ENCODE measurements at regions not wholly inside any gene's neighbourhood (a gene's known extent, or its start where the extent isn't known, plus 50 kb on each side); places are given as distances from the start of the nearest gene placed in this dataset.

DNA sequence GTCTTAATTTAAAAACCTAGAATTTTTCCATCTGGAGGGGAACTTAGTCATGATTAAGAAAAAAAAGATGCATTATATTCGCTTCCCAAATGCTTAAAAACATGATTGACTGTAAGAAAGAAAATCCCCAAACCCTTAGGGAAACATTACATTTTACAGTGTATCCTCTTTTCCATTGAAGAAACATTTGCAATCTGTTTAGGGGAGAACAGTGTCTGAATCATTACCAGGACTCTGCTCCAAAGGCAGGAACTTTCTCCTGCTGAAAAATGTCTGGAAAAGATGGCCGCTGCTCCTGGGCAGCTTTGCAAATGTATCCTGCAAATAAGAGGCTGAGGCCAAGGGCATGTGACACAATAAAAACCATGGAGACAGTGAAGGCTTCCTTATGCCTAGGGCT is 173.7 kb downstream of the BUB3 start (continued):
- TF ChIP-seq ZFP36 (IDR thresholded peaks at IDR 0.05; ENCODE audit: borderline replicate concordance, partially characterized antibody) (no peak), KDM5A (IDR thresholded peaks at IDR 0.05) (no peak), JUNB (IDR thresholded peaks at IDR 0.05) (no peak)

DNA sequence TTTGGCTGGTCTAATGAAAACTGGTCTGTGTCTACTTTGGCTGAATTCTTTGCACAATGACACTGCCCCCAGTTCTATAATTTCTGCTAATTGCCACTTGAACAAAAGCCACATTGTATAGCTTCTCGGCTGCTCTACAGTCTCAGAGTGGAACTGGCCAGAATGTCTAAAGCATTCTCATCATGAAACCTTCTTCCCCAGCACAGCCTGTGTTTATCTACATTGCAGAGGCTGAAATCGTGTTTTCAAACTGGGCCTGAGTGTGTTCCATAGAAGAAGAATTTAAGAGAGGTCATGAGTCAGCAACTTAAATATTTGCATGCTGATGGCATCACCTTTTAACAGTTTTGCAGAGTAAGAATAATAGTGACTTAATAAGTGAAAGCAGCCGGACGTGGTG is 177.2 kb downstream of the BUB3 start:
- Histone ChIP-seq H3K27ac (no peak overlapping the region), H3K4me1 (0 out of 3 replicates have a peak, but pooled peaks cover 3% of the 10 kb centered on the region), H3K4me2 (no peak overlapping the region), H3K9me3 (no peaks in the 10 kb centered on the region), H3K4me3 (no peak overlapping the region)
- no peak for DNase-seq (ENCODE audit: low read depth in 1 of 2, low spot score in 1 of 2)
- POLR2A ChIA-PET: no interaction called here
- ATAC-seq: no peak
- 26% methylated on average over 4 of the region's 4 CpGs for WGBS (ENCODE audit: missing lambda C conversion rate)
- TF ChIP-seq CEBPB (IDR thresholded peaks at IDR 0.05) (no peak), MAFK (IDR thresholded peaks at IDR 0.05; ENCODE audit: partially characterized antibody) (peak; percentile 75)
- CTCF ChIA-PET: interaction anchor here (0.7 to 1.1 kb wide), 3 partner anchors 13 to 254 kb away, joined by 3 read pairs; no protein-coding TSS in a partner anchor
- no peak for FAIRE-seq

- Histone ChIP-seq H3K4me3 (no peak overlapping the region), H3K27ac (no peak overlapping the region), H3K4me2 (no peak overlapping the region), H3K9me3 (no peaks in the 10 kb centered on the region), H3K4me1 (no peaks in the 10 kb centered on the region)
- WGBS (ENCODE audit: missing lambda C conversion rate): 41% methylated on average over 1 of the region's 1 CpG
- ATAC-seq (no peak), FAIRE-seq (no peak), DNase-seq (ENCODE audit: low read depth in 1 of 2, low spot score in 1 of 2) (no peak)
- ChIA-PET CTCF (no interaction called here), POLR2A (no interaction called here)
- TF ChIP-seq ZSCAN20 (CRISPR knock-in tag; IDR thresholded peaks at IDR 0.05) (no peak), MAFK (IDR thresholded peaks at IDR 0.05; ENCODE audit: partially characterized antibody) (no peak), CTCF (IDR thresholded peaks at IDR 0.05) (no peak), TFCP2L1 (CRISPR knock-in tag; IDR thresholded peaks at IDR 0.05) (no peak), HES2 (IDR thresholded peaks at IDR 0.05) (no peak), RCOR1 (IDR thresholded peaks at IDR 0.05; ENCODE audit: low read depth, low read length) (no peak), KDM5A (IDR thresholded peaks at IDR 0.05) (no peak), HEYL (CRISPR knock-in tag; IDR thresholded peaks at IDR 0.05) (no peak), CHD4 (IDR thresholded peaks at IDR 0.05; ENCODE audit: borderline replicate concordance) (no peak), PHF8 (IDR thresholded peaks at IDR 0.05; ENCODE audit: borderline replicate concordance, low read depth) (no peak), ESRRA (IDR thresholded peaks at IDR 0.05; ENCODE audit: borderline replicate concordance, low read length) (no peak), EHF (CRISPR knock-in tag; IDR thresholded peaks at IDR 0.05) (no peak), EHMT2 (IDR thresholded peaks at IDR 0.05; ENCODE audit: low read depth) (no peak)
- TF ChIP-seq, protein P1, sequence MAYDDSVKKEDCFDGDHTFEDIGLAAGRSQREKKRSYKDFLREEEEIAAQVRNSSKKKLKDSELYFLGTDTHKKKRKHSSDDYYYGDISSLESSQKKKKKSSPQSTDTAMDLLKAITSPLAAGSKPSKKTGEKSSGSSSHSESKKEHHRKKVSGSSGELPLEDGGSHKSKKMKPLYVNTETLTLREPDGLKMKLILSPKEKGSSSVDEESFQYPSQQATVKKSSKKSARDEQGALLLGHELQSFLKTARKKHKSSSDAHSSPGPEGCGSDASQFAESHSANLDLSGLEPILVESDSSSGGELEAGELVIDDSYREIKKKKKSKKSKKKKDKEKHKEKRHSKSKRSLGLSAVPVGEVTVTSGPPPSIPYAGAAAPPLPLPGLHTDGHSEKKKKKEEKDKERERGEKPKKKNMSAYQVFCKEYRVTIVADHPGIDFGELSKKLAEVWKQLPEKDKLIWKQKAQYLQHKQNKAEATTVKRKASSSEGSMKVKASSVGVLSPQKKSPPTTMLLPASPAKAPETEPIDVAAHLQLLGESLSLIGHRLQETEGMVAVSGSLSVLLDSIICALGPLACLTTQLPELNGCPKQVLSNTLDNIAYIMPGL (CRISPR knock-in tag; IDR thresholded peaks at IDR 0.05; ENCODE audit: borderline replicate concordance): no peak
- TF ChIP-seq, protein P2, sequence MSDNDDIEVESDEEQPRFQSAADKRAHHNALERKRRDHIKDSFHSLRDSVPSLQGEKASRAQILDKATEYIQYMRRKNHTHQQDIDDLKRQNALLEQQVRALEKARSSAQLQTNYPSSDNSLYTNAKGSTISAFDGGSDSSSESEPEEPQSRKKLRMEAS (IDR thresholded peaks at IDR 0.05): no peak
Measured at GRCh38 chr10:123346581-123346980, 192.4 kb downstream of the BUB3 start.
